Activated CD4-positive, alpha-beta T cell treated with anti-CD3 and anti-CD28 coated beads, Interleukin-2, amount 50 U/mL, for 24 hours (primary cell): ENCODE measurements at regions not wholly inside any gene's neighbourhood (a gene's known extent, or its start where the extent isn't known, plus 50 kb on each side); places are given as distances from the start of the nearest gene placed in this dataset.
"Not testable (repeated sequence)": the region's sequence is repeated elsewhere in the genome, so short reads cannot be mapped to it uniquely, and the experiment has no call there.

Source experiments
- DNase-seq, 2 donors: peaks; one replicate each; pipeline ENCODE4 v3.0.0-alpha.2; 2020; ENCODE audit warnings: low read depth in 1 of 2, low spot score in 1 of 2

GRCh38 chr6:134619077-134619476 lies 301.2 kb upstream of the SGK1 start:
- no peak for DNase-seq

GRCh38 chr6:134614606-134615485 lies 296.9 kb upstream of the SGK1 start:
- no peak for DNase-seq

GRCh38 chr6:134612128-134612527 lies 294.2 kb upstream of the SGK1 start:
- not testable (repeated sequence) for DNase-seq

GRCh38 chr6:134610411-134610810 lies 292.5 kb upstream of the SGK1 start:
- DNase-seq = no peak

- DNase-seq = no peak
Measured at GRCh38 chr6:134609716-134610261, 291.9 kb upstream of the SGK1 start.

GRCh38 chr6:134607411-134607810 lies 289.5 kb upstream of the SGK1 start:
- no peak for DNase-seq

- no peak for DNase-seq
Measured at GRCh38 chr6:134605034-134605433, 287.1 kb upstream of the SGK1 start.

- DNase-seq = no peak
Measured at GRCh38 chr6:134604014-134604676, 286.2 kb upstream of the SGK1 start.

GRCh38 chr6:134603561-134603960 lies 285.6 kb upstream of the SGK1 start:
- DNase-seq = no peak

GRCh38 chr6:134602123-134602522 lies 284.2 kb upstream of the SGK1 start:
- DNase-seq = no peak

GRCh38 chr6:134600671-134601070 lies 282.8 kb upstream of the SGK1 start:
- no peak for DNase-seq

GRCh38 chr6:134599079-134599478 lies 281.2 kb upstream of the SGK1 start:
- DNase-seq = no peak

GRCh38 chr6:134596191-134596590 lies 278.3 kb upstream of the SGK1 start:
- DNase-seq = no peak

- DNase-seq = no peak
Measured at GRCh38 chr6:134594881-134595280, 277.0 kb upstream of the SGK1 start.

GRCh38 chr6:134593887-134594286 lies 276.0 kb upstream of the SGK1 start:
- DNase-seq = no peak

GRCh38 chr6:134593442-134593841 lies 275.5 kb upstream of the SGK1 start:
- DNase-seq = no peak

- no peak for DNase-seq
Measured at GRCh38 chr6:134593024-134593423, 275.1 kb upstream of the SGK1 start.

GRCh38 chr6:134590449-134590848 lies 272.5 kb upstream of the SGK1 start:
- no peak for DNase-seq

- no peak for DNase-seq
Measured at GRCh38 chr6:134590004-134590403, 272.1 kb upstream of the SGK1 start.

- DNase-seq = no peak
Measured at GRCh38 chr6:134589512-134589911, 271.6 kb upstream of the SGK1 start.

- DNase-seq = no peak
Measured at GRCh38 chr6:134588267-134588666, 270.4 kb upstream of the SGK1 start.

- no peak for DNase-seq
Measured at GRCh38 chr6:134585517-134585873, 267.6 kb upstream of the SGK1 start.
